Activated naive CD8-positive, alpha-beta T cell treated with anti-CD3 and anti-CD28 coated beads, Interleukin-2, amount 10 ng/mL, durations not matched to agents 7 days and 5 days (primary cell): ENCODE measurements at regions not wholly inside any gene's neighbourhood (a gene's known extent, or its start where the extent isn't known, plus 50 kb on each side); places are given as distances from the start of the nearest gene placed in this dataset.

Experiments
- ATAC-seq: fragments of 150-1000 bp; cut with Tn5 transposase; one replicate; pipeline ENCODE4 v1.10.0; 2021; ENCODE audit warnings: low read depth, moderate library complexity
- POLR2A ChIA-PET: fragments of 350-600 bp; sonication (Branson Sonifier 250); formaldehyde crosslinking; loops from one replicate; lab custom pipeline; 2021; ENCODE audit warnings: antibody characterized with exemption; lab: Charles Lee
- DNase-seq: peaks from one replicate; pipeline ENCODE4 v3.0.0; 2021
- H3K27ac Mint-ChIP-seq: one replicate; pipeline ENCODE4 v1.8.0; 2022; ENCODE audit warnings: mild to moderate bottlenecking, mixed read lengths
- H3K27me3 Mint-ChIP-seq: one replicate; pipeline ENCODE4 v1.8.0; 2022; ENCODE audit warnings: mild to moderate bottlenecking, moderate library complexity, mixed read lengths
- H3K36me3 Mint-ChIP-seq: one replicate; pipeline ENCODE4 v1.8.0; 2021; ENCODE audit warnings: mild to moderate bottlenecking, mixed read lengths
- H3K4me1 Mint-ChIP-seq: one replicate; pipeline ENCODE4 v1.8.0; 2021; ENCODE audit warnings: mixed read lengths
- H3K4me3 Mint-ChIP-seq: one replicate; pipeline ENCODE4 v1.8.0; 2022; ENCODE audit warnings: mild to moderate bottlenecking, moderate library complexity, mixed read lengths
- H3K9me3 Mint-ChIP-seq: one replicate; pipeline ENCODE4 v1.8.0; 2021; ENCODE audit warnings: mixed read lengths

- Mint-ChIP-seq H3K4me1 (peaks cover 2% of the 10 kb centered on the region), H3K27me3 (peaks cover 4% of the 10 kb centered on the region), H3K36me3 (no peaks in the 10 kb centered on the region), H3K9me3 (no peaks in the 10 kb centered on the region), H3K4me3 (no peak overlapping the region), H3K27ac (no peak overlapping the region)
- ATAC-seq (peak; percentile 68), DNase-seq (peak; percentile 80)
- POLR2A ChIA-PET = no interaction called here
Observed at GRCh38 chr22:22710719-22711531, 66.5 kb downstream of the GGTLC2 start.

GRCh38 chr22:22711532-22711913 is 67.1 kb downstream of the GGTLC2 start:
- Mint-ChIP-seq H3K27ac (no peak overlapping the region), H3K9me3 (no peaks in the 10 kb centered on the region), H3K4me1 (peaks cover 2% of the 10 kb centered on the region), H3K4me3 (no peak overlapping the region), H3K36me3 (no peaks in the 10 kb centered on the region), H3K27me3 (peaks cover 4% of the 10 kb centered on the region)
- no peak for ATAC-seq
- POLR2A ChIA-PET = no interaction called here
- DNase-seq = no peak

DNA sequence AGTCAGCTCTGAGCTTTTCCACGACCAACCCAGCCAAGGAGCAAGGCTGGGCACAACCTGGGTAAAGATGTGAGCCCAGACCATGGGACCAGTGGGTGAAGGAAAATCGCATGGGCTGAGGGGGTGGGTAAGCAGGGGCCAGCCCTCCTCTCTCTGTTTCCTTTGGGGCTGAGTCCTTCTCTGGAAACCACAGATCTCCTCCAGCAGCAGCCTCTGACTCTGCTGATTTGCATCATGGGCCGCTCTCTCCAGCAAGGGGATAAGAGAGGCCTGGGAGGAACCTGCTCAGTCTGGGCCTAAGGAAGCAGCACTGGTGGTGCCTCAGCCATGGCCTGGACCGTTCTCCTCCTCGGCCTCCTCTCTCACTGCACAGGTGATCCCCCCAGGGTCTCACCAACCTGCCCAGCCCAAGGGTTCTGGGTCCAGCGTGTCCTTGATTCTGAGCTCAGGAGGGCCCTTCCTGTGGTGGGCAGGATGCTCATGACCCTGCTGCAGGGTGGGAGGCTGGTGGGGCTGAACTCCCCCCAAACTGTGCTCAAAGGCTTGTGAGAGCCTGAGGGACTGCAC is 67.8 kb downstream of the GGTLC2 start:
- POLR2A ChIA-PET = no interaction called here
- ATAC-seq (no peak), DNase-seq (no peak)
- H3K36me3 Mint-ChIP-seq = no peaks in the 10 kb centered on the region
- H3K4me1 Mint-ChIP-seq = peaks cover 2% of the 10 kb centered on the region
- no peak overlapping the region for H3K27ac Mint-ChIP-seq
- H3K4me3 Mint-ChIP-seq = no peak overlapping the region
- H3K27me3 Mint-ChIP-seq = peaks cover 4% of the 10 kb centered on the region
- no peaks in the 10 kb centered on the region for H3K9me3 Mint-ChIP-seq

- Mint-ChIP-seq H3K27ac (no peak overlapping the region), H3K27me3 (peaks cover 6% of the 10 kb centered on the region), H3K9me3 (no peaks in the 10 kb centered on the region), H3K4me1 (peaks cover 5% of the 10 kb centered on the region), H3K36me3 (no peaks in the 10 kb centered on the region), H3K4me3 (no peak overlapping the region)
- POLR2A ChIA-PET = no interaction called here
- no peak for ATAC-seq
- no peak for DNase-seq
Observed at GRCh38 chr22:22712666-22713365, 68.4 kb downstream of the GGTLC2 start.

DNA sequence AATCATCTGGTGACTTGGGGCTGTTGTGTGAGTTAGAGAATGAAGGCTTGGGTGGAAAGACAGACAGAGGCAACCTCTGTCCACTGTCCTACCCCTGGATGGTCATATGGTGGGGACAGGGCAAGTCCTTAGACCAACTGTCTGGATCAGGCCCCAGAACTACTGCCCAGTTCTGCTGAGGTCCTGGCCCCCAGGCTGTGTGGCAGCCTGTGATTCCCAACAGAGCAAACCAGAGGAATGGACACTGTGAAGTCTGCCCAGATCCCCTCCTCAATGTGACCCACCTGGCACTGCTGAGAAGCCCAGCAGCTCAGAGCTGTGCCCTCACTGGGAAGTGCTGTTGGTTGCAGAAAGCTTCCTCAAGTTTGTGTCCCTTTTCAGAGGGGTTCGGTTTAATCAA is 69.0 kb downstream of the GGTLC2 start:
- POLR2A ChIA-PET = no interaction called here
- peaks cover 8% of the 10 kb centered on the region for H3K4me1 Mint-ChIP-seq
- H3K36me3 Mint-ChIP-seq = no peaks in the 10 kb centered on the region
- no peaks in the 10 kb centered on the region for H3K9me3 Mint-ChIP-seq
- DNase-seq (no peak), ATAC-seq (no peak)
- no peak overlapping the region for H3K4me3 Mint-ChIP-seq
- no peak overlapping the region for H3K27ac Mint-ChIP-seq
- peaks cover 7% of the 10 kb centered on the region for H3K27me3 Mint-ChIP-seq

- H3K4me1 Mint-ChIP-seq = peaks cover 8% of the 10 kb centered on the region
- no peak overlapping the region for H3K4me3 Mint-ChIP-seq
- POLR2A ChIA-PET = no interaction called here
- H3K27ac Mint-ChIP-seq = no peak overlapping the region
- H3K9me3 Mint-ChIP-seq = no peaks in the 10 kb centered on the region
- H3K36me3 Mint-ChIP-seq = no peaks in the 10 kb centered on the region
- no peak for ATAC-seq
- DNase-seq = no peak
- peaks cover 7% of the 10 kb centered on the region for H3K27me3 Mint-ChIP-seq
Observed at GRCh38 chr22:22714600-22715335, 70.4 kb downstream of the GGTLC2 start.

GRCh38 chr22:22716136-22716665 is 71.8 kb downstream of the GGTLC2 start:
- Mint-ChIP-seq H3K36me3 (no peaks in the 10 kb centered on the region), H3K27me3 (peaks cover 9% of the 10 kb centered on the region), H3K27ac (no peak overlapping the region), H3K4me1 (peaks cover 18% of the 10 kb centered on the region), H3K4me3 (no peak overlapping the region), H3K9me3 (no peaks in the 10 kb centered on the region)
- no peak for ATAC-seq
- POLR2A ChIA-PET = no interaction called here
- DNase-seq = no peak

GRCh38 chr22:22717664-22718063 is 73.2 kb downstream of the GGTLC2 start:
- Mint-ChIP-seq H3K36me3 (no peaks in the 10 kb centered on the region), H3K4me3 (no peak overlapping the region), H3K9me3 (no peaks in the 10 kb centered on the region), H3K27ac (no peak overlapping the region), H3K27me3 (peaks cover 11% of the 10 kb centered on the region), H3K4me1 (peaks cover 26% of the 10 kb centered on the region)
- DNase-seq (no peak), ATAC-seq (no peak)
- POLR2A ChIA-PET = no interaction called here

DNA sequence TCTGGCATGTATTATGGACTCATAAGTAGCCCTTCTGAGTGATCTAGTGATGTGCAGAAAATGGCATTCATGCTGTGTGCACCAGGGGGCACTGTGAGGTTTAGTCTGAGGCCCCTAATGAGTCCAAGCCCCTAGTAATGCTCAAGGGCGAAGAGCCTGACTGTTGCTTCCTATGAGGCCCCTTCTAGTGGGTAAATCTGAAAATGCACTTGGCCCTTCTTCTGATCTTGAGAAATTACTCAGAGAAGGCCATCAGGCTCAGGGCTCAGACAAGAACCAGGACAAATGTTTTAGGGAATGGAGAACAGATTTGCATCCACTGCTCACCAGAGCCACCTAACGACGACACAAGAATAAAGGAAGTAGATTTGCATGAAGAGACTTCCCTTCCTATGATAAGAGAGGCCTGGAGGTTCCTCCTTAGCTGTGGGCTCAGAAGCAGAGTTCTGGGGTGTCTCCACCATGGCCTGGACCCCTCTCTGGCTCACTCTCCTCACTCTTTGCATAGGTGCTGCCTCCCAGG is 75.8 kb downstream of the GGTLC2 start:
- Mint-ChIP-seq H3K27me3 (peaks cover 11% of the 10 kb centered on the region), H3K4me3 (no peak overlapping the region), H3K9me3 (no peaks in the 10 kb centered on the region), H3K36me3 (no peaks in the 10 kb centered on the region), H3K4me1 (peaks cover 24% of the 10 kb centered on the region), H3K27ac (peak overlapping the region; percentile 43)
- POLR2A ChIA-PET = no interaction called here
- ATAC-seq (peak; percentile 76), DNase-seq (peak; percentile 48)

- Mint-ChIP-seq H3K27me3 (peaks cover 9% of the 10 kb centered on the region), H3K4me1 (peaks cover 24% of the 10 kb centered on the region), H3K36me3 (no peaks in the 10 kb centered on the region), H3K9me3 (no peaks in the 10 kb centered on the region), H3K4me3 (no peak overlapping the region), H3K27ac (peak overlapping the region; percentile 43)
- ATAC-seq = no peak
- no peak for DNase-seq
- POLR2A ChIA-PET = no interaction called here
Observed at GRCh38 chr22:22720724-22721261, 76.4 kb downstream of the GGTLC2 start.

GRCh38 chr22:22721681-22722354 is 77.4 kb downstream of the GGTLC2 start:
- Mint-ChIP-seq H3K27me3 (peaks cover 9% of the 10 kb centered on the region), H3K9me3 (no peaks in the 10 kb centered on the region), H3K27ac (no peak overlapping the region), H3K4me1 (peaks cover 24% of the 10 kb centered on the region), H3K36me3 (no peaks in the 10 kb centered on the region), H3K4me3 (no peak overlapping the region)
- no peak for DNase-seq
- POLR2A ChIA-PET = no interaction called here
- ATAC-seq = peak; percentile 54

DNA sequence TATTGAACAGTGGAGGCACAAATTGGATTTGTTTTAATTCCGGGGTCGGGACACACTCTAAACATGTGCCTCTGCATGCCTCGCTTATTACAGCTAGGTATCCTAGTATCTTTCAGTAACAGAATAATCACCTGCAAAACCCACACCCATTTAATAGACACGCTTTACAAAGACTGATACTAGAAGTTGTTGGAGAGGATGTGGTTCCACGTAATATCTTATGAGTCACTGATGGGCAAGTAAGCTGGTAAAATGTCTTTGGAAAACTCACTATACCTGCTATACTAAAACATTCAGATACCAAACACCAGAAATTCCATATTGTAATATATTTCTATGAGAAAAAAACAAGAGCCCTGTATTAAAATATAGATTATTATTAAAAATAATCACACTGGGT is 84.0 kb downstream of the GGTLC2 start:
- no peak overlapping the region for H3K4me3 Mint-ChIP-seq
- no peak overlapping the region for H3K27ac Mint-ChIP-seq
- POLR2A ChIA-PET = no interaction called here
- ATAC-seq (no peak), DNase-seq (no peak)
- peaks cover 12% of the 10 kb centered on the region for H3K27me3 Mint-ChIP-seq
- no peaks in the 10 kb centered on the region for H3K36me3 Mint-ChIP-seq
- no peaks in the 10 kb centered on the region for H3K9me3 Mint-ChIP-seq
- H3K4me1 Mint-ChIP-seq = peaks cover 7% of the 10 kb centered on the region
